Fibroblast of villous mesenchyme (primary cell): ENCODE measurements at regions not wholly inside any gene's neighbourhood (a gene's known extent, or its start where the extent isn't known, plus 50 kb on each side); places are given as distances from the start of the nearest gene placed in this dataset.

Source experiments
- DNase-seq: peaks from one replicate; pipeline ENCODE4 v3.0.0-alpha.2; 2010; ENCODE audit warnings: low read depth
- H3K4me3 ChIP-seq: 2 replicates; pipeline ENCODE4 v1.5.1; 2011; ENCODE audit warnings: low read depth, mild to moderate bottlenecking, low read length
- TF ChIP-seq, protein P1 (sequence below): IDR thresholded peaks from 2 replicates; pipeline ENCODE4 v1.5.1; 2012; ENCODE audit warnings: low read depth, mild to moderate bottlenecking, low read length; ENCODE audit not compliant: insufficient read depth

DNA sequence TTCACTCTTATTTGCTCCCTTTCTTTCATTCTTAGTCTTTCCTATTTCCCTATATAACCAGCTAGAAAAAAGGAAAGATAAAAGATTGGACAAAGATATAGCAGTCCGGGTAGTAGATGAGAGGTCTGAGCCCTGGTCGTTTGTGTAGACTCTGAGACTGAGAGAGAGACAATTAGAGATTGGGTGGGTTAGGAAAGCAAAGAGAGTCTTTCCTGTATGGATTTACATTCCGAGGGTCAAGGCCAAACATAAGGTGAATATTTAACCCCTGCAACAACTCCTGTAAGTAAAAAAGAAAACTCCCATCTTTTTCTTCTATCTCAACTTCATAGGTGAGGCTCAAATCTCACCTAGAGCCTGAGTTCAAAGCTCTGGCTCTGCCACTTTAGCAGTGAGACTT is 218.0 kb upstream of the FGGY start:
- TF ChIP-seq, protein P1, sequence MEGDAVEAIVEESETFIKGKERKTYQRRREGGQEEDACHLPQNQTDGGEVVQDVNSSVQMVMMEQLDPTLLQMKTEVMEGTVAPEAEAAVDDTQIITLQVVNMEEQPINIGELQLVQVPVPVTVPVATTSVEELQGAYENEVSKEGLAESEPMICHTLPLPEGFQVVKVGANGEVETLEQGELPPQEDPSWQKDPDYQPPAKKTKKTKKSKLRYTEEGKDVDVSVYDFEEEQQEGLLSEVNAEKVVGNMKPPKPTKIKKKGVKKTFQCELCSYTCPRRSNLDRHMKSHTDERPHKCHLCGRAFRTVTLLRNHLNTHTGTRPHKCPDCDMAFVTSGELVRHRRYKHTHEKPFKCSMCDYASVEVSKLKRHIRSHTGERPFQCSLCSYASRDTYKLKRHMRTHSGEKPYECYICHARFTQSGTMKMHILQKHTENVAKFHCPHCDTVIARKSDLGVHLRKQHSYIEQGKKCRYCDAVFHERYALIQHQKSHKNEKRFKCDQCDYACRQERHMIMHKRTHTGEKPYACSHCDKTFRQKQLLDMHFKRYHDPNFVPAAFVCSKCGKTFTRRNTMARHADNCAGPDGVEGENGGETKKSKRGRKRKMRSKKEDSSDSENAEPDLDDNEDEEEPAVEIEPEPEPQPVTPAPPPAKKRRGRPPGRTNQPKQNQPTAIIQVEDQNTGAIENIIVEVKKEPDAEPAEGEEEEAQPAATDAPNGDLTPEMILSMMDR = no peak
- H3K4me3 ChIP-seq = no peak overlapping the region
- no peak for DNase-seq

DNA sequence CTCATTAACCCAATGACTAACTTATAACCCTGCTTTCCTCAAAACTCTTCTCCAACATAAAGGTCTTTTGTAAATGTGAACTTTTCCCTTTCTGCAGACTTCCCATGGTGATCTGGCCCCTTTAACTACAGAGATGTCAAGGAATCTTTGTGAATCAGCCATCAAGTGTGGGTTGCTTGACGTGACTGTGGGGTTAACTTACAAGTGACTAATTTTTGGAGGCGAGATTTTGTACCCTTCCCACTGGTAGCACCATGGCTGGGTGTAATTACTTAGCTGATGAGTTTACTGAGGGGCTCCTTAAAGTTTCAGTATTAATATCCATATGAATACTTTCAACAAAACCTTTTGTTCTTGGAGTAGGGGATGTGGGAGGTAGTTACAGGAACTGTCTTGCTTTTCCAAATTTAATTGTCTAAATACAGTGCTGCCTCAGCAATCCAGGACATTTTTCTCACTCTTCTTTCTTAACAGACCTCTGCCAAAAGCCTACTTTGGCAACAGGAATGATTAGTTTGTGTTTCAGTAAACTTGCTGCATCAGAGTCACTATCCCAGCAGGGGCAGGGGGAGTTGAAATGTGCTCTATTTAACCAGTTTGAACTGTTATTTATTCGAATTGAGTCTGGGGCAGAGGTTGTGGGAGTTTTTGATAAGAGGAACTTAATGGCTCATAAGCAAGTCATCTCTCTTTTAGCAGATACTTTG is 217.3 kb upstream of the FGGY start:
- DNase-seq = no peak
- H3K4me3 ChIP-seq = no peak overlapping the region
- TF ChIP-seq, protein P1 = no peak

DNA sequence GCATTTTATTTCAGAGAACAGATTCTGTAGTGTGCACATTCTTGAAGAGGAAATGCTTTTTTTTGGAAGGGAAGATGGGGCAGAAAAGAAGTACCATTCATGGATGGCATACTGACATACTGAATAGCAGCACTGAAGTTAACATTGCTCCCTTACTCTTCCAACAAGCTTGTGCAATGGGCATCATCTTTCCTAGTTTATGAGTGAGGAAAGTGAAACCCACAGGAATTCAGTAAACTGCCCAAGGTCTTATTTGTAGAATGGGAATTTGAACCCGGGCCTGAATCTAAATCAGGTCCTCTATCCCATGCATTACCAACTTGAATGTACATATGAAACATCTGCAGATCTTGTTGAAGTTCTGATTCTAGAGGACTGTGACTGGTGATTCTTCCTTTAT is 215.7 kb upstream of the FGGY start:
- TF ChIP-seq, protein P1 = no peak
- peak; percentile 22 for DNase-seq
- no peak overlapping the region for H3K4me3 ChIP-seq

DNA sequence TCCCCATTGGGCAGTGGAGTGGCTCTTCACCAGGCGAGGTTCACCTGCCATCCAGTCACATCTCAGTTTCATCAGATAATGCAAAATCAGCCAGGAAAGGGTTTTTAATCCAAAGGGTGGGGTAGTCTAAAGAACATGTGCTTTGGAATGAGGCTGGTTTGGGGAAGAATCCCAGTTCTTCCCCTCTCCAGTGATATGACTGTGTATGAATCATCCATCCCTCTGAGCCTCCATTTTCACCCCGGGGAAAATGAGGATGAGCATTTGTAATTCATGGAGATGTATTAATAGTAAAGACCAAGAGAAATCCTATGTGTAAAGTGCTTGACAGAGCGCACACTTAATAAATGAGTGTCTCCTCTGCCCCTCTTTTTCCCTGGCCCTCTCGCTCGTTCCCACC is 215.1 kb upstream of the FGGY start:
- TF ChIP-seq, protein P1 = no peak
- no peak overlapping the region for H3K4me3 ChIP-seq
- no peak for DNase-seq

DNA sequence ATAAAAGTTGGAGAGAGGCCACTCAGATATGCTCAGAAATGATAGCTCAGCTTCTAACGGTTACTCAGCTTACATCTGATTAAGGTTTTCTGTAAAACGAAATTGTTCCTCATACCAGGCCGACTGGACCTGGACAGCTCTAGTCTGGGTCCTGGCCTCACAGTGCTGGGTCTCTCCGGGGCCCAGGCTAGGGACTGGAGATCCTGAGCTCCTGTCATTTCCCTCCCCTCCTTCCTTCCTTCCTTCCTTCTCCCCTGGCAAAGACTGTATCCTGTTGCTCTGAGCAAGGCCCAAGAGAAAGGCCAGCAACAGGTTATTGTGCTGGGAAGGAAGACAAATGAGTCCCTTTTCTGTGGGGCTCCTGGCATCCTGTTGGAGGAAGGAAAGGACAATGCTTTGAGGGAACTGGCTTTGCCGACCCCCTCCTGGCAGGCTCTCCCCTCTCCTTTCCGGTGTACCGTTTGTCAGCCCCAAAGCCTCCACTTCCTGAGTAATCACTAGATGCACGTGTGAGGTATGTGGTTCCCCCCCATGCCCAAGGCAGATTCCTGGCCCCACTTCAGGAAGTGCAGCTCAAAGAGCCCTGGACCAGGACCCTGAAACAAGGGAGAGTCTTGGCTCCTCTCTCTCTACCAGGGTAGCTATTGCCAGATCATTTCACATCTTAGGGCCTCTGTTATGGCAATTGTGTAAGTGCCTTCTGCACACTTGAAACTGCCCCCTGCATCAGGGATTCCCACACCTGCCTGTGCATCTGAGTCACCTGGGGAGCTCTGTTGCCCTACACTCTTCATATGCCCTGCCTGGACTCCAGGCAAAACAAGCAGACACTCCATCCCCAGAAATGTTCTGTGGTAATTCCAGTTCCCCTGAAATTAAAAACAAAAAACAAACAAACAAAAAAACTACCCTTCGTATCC is 212.7 kb upstream of the FGGY start:
- no peak overlapping the region for H3K4me3 ChIP-seq
- TF ChIP-seq, protein P1 = no peak
- DNase-seq = no peak

DNA sequence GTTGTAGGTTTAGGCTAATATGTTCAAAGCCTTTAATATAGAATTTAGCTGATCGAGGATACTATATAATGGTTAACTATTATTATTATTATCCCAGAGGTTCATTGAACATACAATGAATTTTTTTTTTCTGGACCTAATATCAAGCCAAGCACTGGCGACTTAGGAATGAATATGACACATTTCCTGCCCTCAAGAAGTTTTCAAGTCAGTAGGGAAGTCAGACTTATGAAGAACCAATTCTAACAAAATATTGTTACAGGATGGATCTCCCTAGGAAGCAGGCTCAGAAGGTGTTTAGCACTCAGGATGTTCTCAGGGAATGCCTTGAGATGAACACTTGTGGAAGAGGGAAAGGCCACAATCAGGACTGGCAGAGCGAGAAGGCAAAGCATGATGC is 211.8 kb upstream of the FGGY start:
- TF ChIP-seq, protein P1 = no peak
- DNase-seq = no peak

More for the DNA sequence above, 211.8 kb upstream of the FGGY start:
- no peak overlapping the region for H3K4me3 ChIP-seq
